ENCODE measurements at regions not wholly inside any gene's neighbourhood (a gene's known extent, or its start where the extent isn't known, plus 50 kb on each side); places are given as distances from the start of the nearest gene placed in this dataset.

DNA sequence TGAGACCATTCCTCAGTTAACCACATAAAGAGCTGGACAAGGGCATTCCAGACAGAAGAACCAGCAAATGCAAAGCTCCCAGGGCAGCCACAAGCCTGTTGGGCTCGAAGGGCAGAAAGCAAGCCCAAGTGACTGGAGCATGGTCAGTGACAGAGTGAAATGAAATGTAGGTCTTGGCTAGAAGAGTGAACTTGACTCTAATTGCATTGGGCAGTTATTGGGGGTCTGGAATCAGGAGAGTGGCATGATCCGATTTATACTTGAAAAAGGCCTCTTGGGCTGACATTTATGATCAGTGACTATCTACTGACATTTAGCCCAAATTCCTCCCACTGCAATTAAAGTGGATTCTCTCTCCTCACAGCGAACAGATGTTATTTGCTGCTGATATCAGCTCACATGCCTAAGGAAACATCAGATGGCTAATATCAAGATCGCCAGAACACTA is 152.5 kb upstream of the KLF7 start:
- ChIA-PET CTCF (ENCODE audit: partially characterized antibody) (no interaction called here), POLR2A (ENCODE audit: partially characterized antibody) (no interaction called here)
- no peak for DNase-seq
- Histone ChIP-seq H3K27ac (ENCODE audit: low read depth, low read length) (no peak overlapping the region), H3K36me3 (ENCODE audit: insufficient read depth, low read length) (no peaks in the 10 kb centered on the region), H3K4me1 (ENCODE audit: insufficient read depth, low read length) (no peaks in the 10 kb centered on the region), H3K4me3 (ENCODE audit: low read length in 2 of 2) (no peak overlapping the region), H3K27me3 (ENCODE audit: insufficient read depth, low read length) (no peaks in the 10 kb centered on the region), H3K9me3 (ENCODE audit: control insufficient read depth in 1 of 2, low read length in 2 of 2) (no peaks in the 10 kb centered on the region)
- H3K4me3 Mint-ChIP-seq: no peak overlapping the region
- H3K27me3 Mint-ChIP-seq: peaks cover 2 to 9% of the 10 kb centered on the region in 2 donors
- intact Hi-C loops (cut with micrococcal nuclease): no loop called here
- H3K4me1 Mint-ChIP-seq: no peaks in the 10 kb centered on the region
- H3K36me3 Mint-ChIP-seq: no peaks in the 10 kb centered on the region
- peaks cover 0 to 2% (median 0%) of the 10 kb centered on the region in 8 donors for H3K9me3 Mint-ChIP-seq
- H3K27ac Mint-ChIP-seq: no peak overlapping the region

DNA sequence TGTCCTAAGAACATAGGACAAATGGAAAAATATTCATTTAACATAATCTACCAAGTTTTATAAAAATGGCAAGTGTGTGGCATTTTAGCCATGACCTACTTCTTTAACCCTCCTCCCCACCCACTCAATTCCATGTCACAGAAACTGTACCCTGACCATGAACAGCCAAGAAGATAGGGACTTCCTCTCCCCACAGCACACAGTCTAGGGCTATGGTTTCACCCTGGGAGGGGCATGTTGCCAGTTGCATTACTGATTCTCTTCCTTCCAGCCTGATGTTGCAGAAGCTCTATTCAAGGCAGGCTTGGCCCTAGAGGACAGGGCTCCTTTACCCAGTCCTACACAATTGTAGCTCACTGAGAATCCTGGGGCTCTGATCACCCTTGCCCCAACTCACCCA is 153.6 kb upstream of the KLF7 start:
- peaks cover 0 to 2% (median 0%) of the 10 kb centered on the region in 8 donors for H3K9me3 Mint-ChIP-seq
- H3K4me3 Mint-ChIP-seq: no peak overlapping the region
- H3K27me3 Mint-ChIP-seq: peaks cover 2 to 9% of the 10 kb centered on the region in 2 donors
- no peaks in the 10 kb centered on the region for H3K4me1 Mint-ChIP-seq
- ChIA-PET POLR2A (ENCODE audit: partially characterized antibody) (no interaction called here), CTCF (ENCODE audit: partially characterized antibody) (no interaction called here)
- Histone ChIP-seq H3K36me3 (ENCODE audit: insufficient read depth, low read length) (no peaks in the 10 kb centered on the region), H3K27ac (ENCODE audit: low read depth, low read length) (no peak overlapping the region), H3K9me3 (ENCODE audit: control insufficient read depth in 1 of 2, low read length in 2 of 2) (no peaks in the 10 kb centered on the region), H3K4me1 (ENCODE audit: insufficient read depth, low read length) (no peaks in the 10 kb centered on the region), H3K4me3 (ENCODE audit: low read length in 2 of 2) (no peak overlapping the region), H3K27me3 (ENCODE audit: insufficient read depth, low read length) (no peaks in the 10 kb centered on the region)
- no peak overlapping the region for H3K27ac Mint-ChIP-seq
- intact Hi-C loops (cut with micrococcal nuclease): no loop called here
- H3K36me3 Mint-ChIP-seq: no peaks in the 10 kb centered on the region
- no peak for DNase-seq

DNA sequence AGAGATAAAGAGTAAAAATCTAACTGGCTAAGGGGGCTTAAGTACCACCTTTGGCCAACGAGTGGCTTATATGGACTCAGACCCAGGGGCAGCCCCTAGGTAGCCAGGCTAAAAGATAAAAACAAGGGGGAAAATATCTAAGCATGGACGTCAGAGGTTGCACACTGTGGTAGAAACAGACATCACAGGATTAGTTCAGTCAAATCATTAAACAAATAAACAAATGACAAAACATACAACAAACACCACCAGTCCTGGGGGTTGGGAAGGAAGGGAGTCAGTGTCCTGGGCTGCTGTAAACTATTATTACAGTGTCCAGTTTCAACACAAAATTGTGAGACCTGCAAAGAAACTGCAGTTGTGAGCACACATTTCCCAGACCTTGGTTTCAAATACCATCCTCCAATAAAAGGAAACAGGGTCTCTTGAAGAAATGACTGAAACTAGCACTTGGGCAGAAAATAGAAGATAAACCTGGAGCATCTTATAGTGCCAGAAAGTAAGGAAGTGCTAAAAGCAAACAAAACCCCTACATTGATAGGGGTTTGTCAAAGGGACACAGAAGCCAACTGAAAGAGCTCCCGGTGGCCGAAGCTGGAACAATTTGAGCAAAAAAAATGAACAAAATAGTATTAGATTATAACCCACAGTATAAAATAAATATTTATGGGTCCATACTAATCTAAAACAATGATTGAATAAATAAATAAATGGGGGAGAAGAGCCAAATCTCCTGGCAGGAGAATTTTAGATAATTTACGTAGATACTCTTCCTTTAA is 154.8 kb upstream of the KLF7 start:
- no peak overlapping the region for H3K4me3 Mint-ChIP-seq
- CTCF ChIA-PET (ENCODE audit: partially characterized antibody): no interaction called here

DNA sequence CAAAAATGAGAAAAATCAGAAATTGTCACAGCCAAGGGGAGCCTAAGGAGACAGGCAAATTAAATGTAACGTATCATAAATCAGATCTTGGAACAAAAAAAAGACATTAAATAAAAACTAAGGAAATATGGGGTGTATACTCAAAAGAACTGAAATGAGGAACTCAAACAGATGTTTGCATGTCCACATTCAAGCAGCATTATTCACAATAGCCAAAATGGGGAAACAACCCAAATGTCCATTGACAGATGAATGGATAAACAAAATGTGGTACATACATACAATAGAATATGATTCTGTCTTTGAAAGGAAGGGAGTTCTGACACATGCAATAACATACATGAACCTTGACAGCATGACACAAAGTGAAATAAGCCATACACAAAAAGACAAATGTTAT is 155.8 kb upstream of the KLF7 start:
- Mint-ChIP-seq H3K36me3 (no peaks in the 10 kb centered on the region), H3K4me1 (no peaks in the 10 kb centered on the region), H3K27me3 (peaks cover 2 to 9% of the 10 kb centered on the region in 2 donors), H3K9me3 (peaks cover 0 to 2% (median 0%) of the 10 kb centered on the region in 8 donors), H3K4me3 (no peak overlapping the region), H3K27ac (no peak overlapping the region)
- ChIA-PET CTCF (ENCODE audit: partially characterized antibody) (no interaction called here), POLR2A (ENCODE audit: partially characterized antibody) (no interaction called here)
- no peak for DNase-seq
- Histone ChIP-seq H3K36me3 (ENCODE audit: insufficient read depth, low read length) (no peaks in the 10 kb centered on the region), H3K4me1 (ENCODE audit: insufficient read depth, low read length) (no peaks in the 10 kb centered on the region), H3K27me3 (ENCODE audit: insufficient read depth, low read length) (no peaks in the 10 kb centered on the region), H3K9me3 (ENCODE audit: control insufficient read depth in 1 of 2, low read length in 2 of 2) (no peaks in the 10 kb centered on the region), H3K4me3 (ENCODE audit: low read length in 2 of 2) (no peak overlapping the region), H3K27ac (ENCODE audit: low read depth, low read length) (no peak overlapping the region)
- intact Hi-C loops (cut with micrococcal nuclease): no loop called here

More for the DNA sequence above, 154.8 kb upstream of the KLF7 start:
- Mint-ChIP-seq H3K9me3 (peaks cover 0 to 2% (median 0%) of the 10 kb centered on the region in 8 donors), H3K27ac (no peak overlapping the region), H3K4me1 (no peaks in the 10 kb centered on the region), H3K36me3 (no peaks in the 10 kb centered on the region), H3K27me3 (peaks cover 2 to 9% of the 10 kb centered on the region in 2 donors)
- Histone ChIP-seq H3K36me3 (ENCODE audit: insufficient read depth, low read length) (no peaks in the 10 kb centered on the region), H3K9me3 (ENCODE audit: control insufficient read depth in 1 of 2, low read length in 2 of 2) (no peaks in the 10 kb centered on the region), H3K4me1 (ENCODE audit: insufficient read depth, low read length) (no peaks in the 10 kb centered on the region), H3K27me3 (ENCODE audit: insufficient read depth, low read length) (no peaks in the 10 kb centered on the region), H3K27ac (ENCODE audit: low read depth, low read length) (no peak overlapping the region), H3K4me3 (ENCODE audit: low read length in 2 of 2) (no peak overlapping the region)
- intact Hi-C loops (cut with micrococcal nuclease): no loop called here
- DNase-seq: no peak
- POLR2A ChIA-PET (ENCODE audit: partially characterized antibody): no interaction called here

DNA sequence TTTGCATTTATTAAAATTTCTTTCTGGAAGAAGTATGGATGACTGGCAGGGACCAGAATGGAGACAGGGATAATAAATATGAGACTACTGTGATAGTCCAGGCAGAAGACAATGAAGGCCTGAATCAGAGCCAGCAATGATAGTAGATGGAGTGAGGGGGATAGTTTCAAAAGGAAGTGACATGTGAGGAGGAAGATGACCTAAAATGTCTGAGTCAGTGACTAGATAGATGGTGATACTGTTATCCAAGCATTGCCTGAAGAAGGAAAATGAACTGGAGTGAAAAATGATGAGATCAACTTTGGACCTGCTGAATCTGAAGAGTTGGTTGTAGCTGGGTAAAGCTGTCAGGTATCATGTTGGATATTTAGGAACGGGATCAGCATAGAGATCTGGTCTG is 158.3 kb upstream of the KLF7 start:
- ChIA-PET CTCF (ENCODE audit: partially characterized antibody) (no interaction called here), POLR2A (ENCODE audit: partially characterized antibody) (no interaction called here)
- DNase-seq: no peak
- no peak overlapping the region for H3K27ac Mint-ChIP-seq
- Histone ChIP-seq H3K27me3 (ENCODE audit: insufficient read depth, low read length) (no peaks in the 10 kb centered on the region), H3K4me3 (ENCODE audit: low read length in 2 of 2) (no peak overlapping the region), H3K4me1 (ENCODE audit: insufficient read depth, low read length) (no peaks in the 10 kb centered on the region), H3K36me3 (ENCODE audit: insufficient read depth, low read length) (no peaks in the 10 kb centered on the region), H3K9me3 (ENCODE audit: control insufficient read depth in 1 of 2, low read length in 2 of 2) (no peaks in the 10 kb centered on the region), H3K27ac (ENCODE audit: low read depth, low read length) (no peak overlapping the region)
- H3K36me3 Mint-ChIP-seq: no peaks in the 10 kb centered on the region
- intact Hi-C loops (cut with micrococcal nuclease): no loop called here
- H3K4me3 Mint-ChIP-seq: no peak overlapping the region
- peaks cover 0 to 2% (median 0%) of the 10 kb centered on the region in 8 donors for H3K9me3 Mint-ChIP-seq
- H3K4me1 Mint-ChIP-seq: peaks cover 0 to 6% (median 1%) of the 10 kb centered on the region in 4 donors
- H3K27me3 Mint-ChIP-seq: peaks cover 0 to 2% of the 10 kb centered on the region in 2 donors

DNA sequence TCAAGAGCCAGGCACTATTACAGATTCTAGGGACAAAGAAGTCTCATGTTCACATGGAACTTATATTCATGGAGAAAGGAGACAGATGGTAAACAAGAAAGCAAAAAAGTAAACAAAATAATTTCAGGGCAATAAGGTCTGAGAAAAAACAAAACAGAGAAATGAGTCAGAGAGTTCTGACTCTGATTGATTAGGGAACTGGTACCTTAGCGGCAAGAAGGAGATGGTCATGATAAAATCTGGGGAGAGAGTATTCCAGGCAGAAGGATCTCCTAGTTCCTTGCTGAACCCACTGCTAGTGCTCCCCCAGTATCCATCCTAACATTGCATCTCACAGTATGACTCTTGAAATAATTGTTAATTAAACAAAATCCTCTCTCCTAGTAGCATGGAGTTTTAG is 161.8 kb upstream of the KLF7 start:
- ChIA-PET POLR2A (ENCODE audit: partially characterized antibody) (no interaction called here), CTCF (ENCODE audit: partially characterized antibody) (no interaction called here)
- DNase-seq: no peak
- Mint-ChIP-seq H3K4me1 (peaks cover 9 to 17% (median 14%) of the 10 kb centered on the region in 4 donors), H3K27me3 (no peaks in the 10 kb centered on the region), H3K27ac (no peak overlapping the region), H3K36me3 (no peaks in the 10 kb centered on the region), H3K9me3 (no peaks in the 10 kb centered on the region), H3K4me3 (no peak overlapping the region)
- no peaks in the 10 kb centered on the region for H3K9me3 ChIP-seq (ENCODE audit: control insufficient read depth in 1 of 2, low read length in 2 of 2)
- no peak overlapping the region for H3K27ac ChIP-seq (ENCODE audit: low read depth, low read length)
- intact Hi-C loops (cut with micrococcal nuclease): no loop called here
- H3K27me3 ChIP-seq (ENCODE audit: insufficient read depth, low read length): no peaks in the 10 kb centered on the region
- H3K4me3 ChIP-seq (ENCODE audit: low read length in 2 of 2): no peak overlapping the region
- H3K4me1 ChIP-seq (ENCODE audit: insufficient read depth, low read length): peaks cover 7% of the 10 kb centered on the region
- no peaks in the 10 kb centered on the region for H3K36me3 ChIP-seq (ENCODE audit: insufficient read depth, low read length)

DNA sequence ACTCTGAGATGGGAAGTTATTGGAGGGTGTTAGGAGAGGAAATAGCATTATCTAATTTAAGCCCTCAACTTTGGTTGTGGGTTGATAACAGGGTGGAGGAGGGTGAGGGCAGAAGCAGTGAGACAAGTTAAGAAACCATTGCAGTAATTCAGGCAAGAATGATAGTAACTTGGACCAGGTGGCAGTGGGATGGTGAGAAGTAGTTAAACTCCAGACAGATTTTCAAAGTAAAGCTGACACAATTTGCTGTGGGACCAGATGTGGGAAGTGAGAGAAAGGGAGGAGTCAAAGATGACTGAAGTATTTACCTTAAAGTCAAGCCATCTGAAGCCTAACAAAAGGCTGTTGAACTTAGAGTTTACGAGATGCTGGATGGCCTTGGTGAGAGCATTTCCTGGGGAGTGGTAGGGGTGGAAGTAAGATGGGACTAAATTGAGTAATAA is 163.2 kb upstream of the KLF7 start:
- Histone ChIP-seq H3K36me3 (ENCODE audit: insufficient read depth, low read length) (no peaks in the 10 kb centered on the region), H3K4me3 (ENCODE audit: low read length in 2 of 2) (no peak overlapping the region), H3K4me1 (ENCODE audit: insufficient read depth, low read length) (peaks cover 16% of the 10 kb centered on the region), H3K27ac (ENCODE audit: low read depth, low read length) (no peak overlapping the region), H3K9me3 (ENCODE audit: control insufficient read depth in 1 of 2, low read length in 2 of 2) (no peaks in the 10 kb centered on the region), H3K27me3 (ENCODE audit: insufficient read depth, low read length) (no peaks in the 10 kb centered on the region)
- CTCF ChIA-PET (ENCODE audit: partially characterized antibody): no interaction called here
- intact Hi-C loops (cut with micrococcal nuclease): no loop called here
- H3K4me3 Mint-ChIP-seq: no peak overlapping the region
- H3K36me3 Mint-ChIP-seq: no peaks in the 10 kb centered on the region
- H3K9me3 Mint-ChIP-seq: no peaks in the 10 kb centered on the region
- POLR2A ChIA-PET (ENCODE audit: partially characterized antibody): interaction anchor here (0.7 kb wide), 1 partner anchor 10 kb away, joined by 3 read pairs; no protein-coding TSS in a partner anchor
- H3K4me1 Mint-ChIP-seq: peaks cover 15 to 28% (median 22%) of the 10 kb centered on the region in 4 donors
- H3K27ac Mint-ChIP-seq: peak overlapping the region in 1 of 7 donors; percentile 18
- no peaks in the 10 kb centered on the region for H3K27me3 Mint-ChIP-seq
- no peak for DNase-seq
